ENCODE measurements at regions not wholly inside any gene's neighbourhood (a gene's known extent, or its start where the extent isn't known, plus 50 kb on each side); places are given as distances from the start of the nearest gene placed in this dataset.
"Not testable (repeated sequence)": the region's sequence is repeated elsewhere in the genome, so short reads cannot be mapped to it uniquely, and the experiment has no call there.

DNA sequence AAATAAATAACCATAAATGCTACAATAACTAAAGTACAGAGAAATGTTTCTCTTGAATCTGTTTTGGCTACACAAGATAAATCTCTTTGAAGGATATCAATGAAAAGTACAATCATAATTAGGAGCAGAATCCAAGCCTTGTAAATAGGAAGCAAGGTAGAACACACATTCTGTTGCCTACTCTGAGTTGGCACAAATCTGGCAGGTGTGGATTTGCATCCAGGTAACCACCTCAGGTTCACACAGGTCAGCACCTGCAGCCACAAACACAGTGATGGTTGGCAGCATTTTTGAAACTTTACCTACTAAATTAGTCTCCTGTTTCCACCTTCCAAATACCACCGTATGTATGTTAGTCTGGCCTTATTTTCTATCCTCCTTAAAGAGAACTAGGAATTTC lies 105.3 kb upstream of the PIK3R1 start:
- H3K27ac ChIP-seq (ENCODE audit: low read depth, low read length): no peak overlapping the region

DNA sequence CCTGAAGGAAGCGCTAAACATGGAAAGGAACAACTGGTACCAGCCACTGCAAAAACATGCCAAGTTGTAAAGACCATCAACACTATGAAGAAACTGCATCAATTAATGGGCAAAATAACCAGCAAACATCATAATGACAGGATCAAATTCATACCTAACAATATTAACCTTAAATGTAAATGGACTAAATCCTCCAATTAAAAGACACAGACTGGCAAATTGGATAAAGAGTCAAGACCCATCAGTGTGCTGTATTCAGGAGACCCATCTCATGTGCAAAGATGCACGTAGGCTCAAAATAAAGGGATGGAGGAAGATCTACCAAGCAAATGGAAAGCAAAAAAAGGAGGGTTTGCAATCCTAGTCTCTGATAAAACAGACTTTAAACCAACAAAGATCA lies 111.3 kb upstream of the PIK3R1 start:
- not testable (repeated sequence) for H3K9me3 ChIP-seq (ENCODE audit: insufficient read depth, low read depth, low read length); H4K12ac ChIP-seq (ENCODE audit: low read depth, low read length); H3K4me2 ChIP-seq (ENCODE audit: low read length); H3K18ac ChIP-seq (ENCODE audit: low read length); H3K79me2 ChIP-seq (ENCODE audit: control insufficient read depth, insufficient read depth, low read length, poor library complexity); H2AK5ac ChIP-seq (ENCODE audit: low read length); H4K8ac ChIP-seq (ENCODE audit: low read depth, low read length); H2AFZ ChIP-seq (ENCODE audit: insufficient read depth, low read length, poor library complexity); H3K27me3 ChIP-seq (ENCODE audit: insufficient read depth, low read length); H3K4me3 ChIP-seq (ENCODE audit: low read depth, low read length); H4K91ac ChIP-seq (ENCODE audit: low read depth, low read length); H3K9ac ChIP-seq (ENCODE audit: low read length); H3K23ac ChIP-seq (ENCODE audit: low read length); H2BK12ac ChIP-seq (ENCODE audit: low read length); H2BK5ac ChIP-seq (ENCODE audit: low read depth, low read length, poor library complexity); H3K36me3 ChIP-seq (ENCODE audit: control insufficient read depth in 1 of 2, insufficient read depth in 2 of 2, low read length in 2 of 2); H3K4ac ChIP-seq (ENCODE audit: low read depth, low read length); DNase-seq; H3K4me1 ChIP-seq (ENCODE audit: control insufficient read depth in 1 of 2, insufficient read depth in 2 of 2, low read length in 2 of 2); H3K79me1 ChIP-seq (ENCODE audit: low read length); H3K27ac ChIP-seq (ENCODE audit: low read depth, low read length); H2BK120ac ChIP-seq (ENCODE audit: insufficient read depth, low read length, poor library complexity); H3K14ac ChIP-seq (ENCODE audit: low read length)
- no CpG with 5 or more reads among the region's 2 CpGs for WGBS (ENCODE audit: extremely low coverage, insufficient coverage, insufficient read length)

More for the DNA sequence above, 105.3 kb upstream of the PIK3R1 start:
- Histone ChIP-seq H3K9ac (ENCODE audit: low read length) (no peak overlapping the region), H2BK12ac (ENCODE audit: low read length) (no peak overlapping the region), H3K79me1 (ENCODE audit: low read length) (no peaks in the 10 kb centered on the region), H2AK5ac (ENCODE audit: low read length) (no peak overlapping the region), H2AFZ (ENCODE audit: insufficient read depth, low read length, poor library complexity) (no peak overlapping the region), H3K27me3 (ENCODE audit: insufficient read depth, low read length) (no peaks in the 10 kb centered on the region), H3K18ac (ENCODE audit: low read length) (no peak overlapping the region), H4K8ac (ENCODE audit: low read depth, low read length) (no peak overlapping the region), H3K36me3 (ENCODE audit: control insufficient read depth in 1 of 2, insufficient read depth in 2 of 2, low read length in 2 of 2) (no peaks in the 10 kb centered on the region), H2BK120ac (ENCODE audit: insufficient read depth, low read length, poor library complexity) (no peak overlapping the region), H3K4me3 (ENCODE audit: low read depth, low read length) (no peak overlapping the region), H3K4ac (ENCODE audit: low read depth, low read length) (no peak overlapping the region), H2BK5ac (ENCODE audit: low read depth, low read length, poor library complexity) (no peak overlapping the region), H4K91ac (ENCODE audit: low read depth, low read length) (no peak overlapping the region), H3K9me3 (ENCODE audit: insufficient read depth, low read depth, low read length) (no peaks in the 10 kb centered on the region), H3K4me1 (ENCODE audit: control insufficient read depth in 1 of 2, insufficient read depth in 2 of 2, low read length in 2 of 2) (no peaks in the 10 kb centered on the region), H3K4me2 (ENCODE audit: low read length) (no peak overlapping the region), H3K79me2 (ENCODE audit: control insufficient read depth, insufficient read depth, low read length, poor library complexity) (no peaks in the 10 kb centered on the region), H4K12ac (ENCODE audit: low read depth, low read length) (no peak overlapping the region), H3K14ac (ENCODE audit: low read length) (no peak overlapping the region), H3K23ac (ENCODE audit: low read length) (no peak overlapping the region)
- DNase-seq: no peak
- no CpG with 5 or more reads among the region's 1 CpG for WGBS (ENCODE audit: extremely low coverage, insufficient coverage, insufficient read length)

DNA sequence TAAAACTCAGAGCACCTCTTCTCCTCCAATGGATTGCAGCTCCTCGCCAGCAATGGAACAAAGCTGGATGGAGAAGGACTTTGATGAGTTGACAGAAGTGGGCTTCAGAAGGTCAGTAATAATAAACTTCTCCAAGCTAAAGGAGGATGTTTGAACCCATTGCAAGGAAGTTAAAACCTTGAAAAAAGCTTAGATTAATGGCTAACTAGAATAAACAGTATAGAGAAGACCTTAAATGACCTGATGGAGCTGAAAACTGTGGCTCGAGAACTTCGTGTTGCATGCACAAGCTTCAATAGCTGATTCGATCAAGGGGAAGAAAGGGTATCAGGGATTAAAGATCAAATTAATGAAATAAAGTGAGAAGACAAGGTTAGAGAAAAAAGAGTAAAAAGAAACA lies 112.3 kb upstream of the PIK3R1 start:
- H3K9me3 ChIP-seq (ENCODE audit: insufficient read depth, low read depth, low read length); H2AK5ac ChIP-seq (ENCODE audit: low read length); H4K12ac ChIP-seq (ENCODE audit: low read depth, low read length); H2BK5ac ChIP-seq (ENCODE audit: low read depth, low read length, poor library complexity); H3K79me1 ChIP-seq (ENCODE audit: low read length); H3K79me2 ChIP-seq (ENCODE audit: control insufficient read depth, insufficient read depth, low read length, poor library complexity); H3K4me2 ChIP-seq (ENCODE audit: low read length); DNase-seq; H3K27ac ChIP-seq (ENCODE audit: low read depth, low read length); H3K36me3 ChIP-seq (ENCODE audit: control insufficient read depth in 1 of 2, insufficient read depth in 2 of 2, low read length in 2 of 2); H4K8ac ChIP-seq (ENCODE audit: low read depth, low read length); H2BK12ac ChIP-seq (ENCODE audit: low read length); H3K4ac ChIP-seq (ENCODE audit: low read depth, low read length); H2AFZ ChIP-seq (ENCODE audit: insufficient read depth, low read length, poor library complexity); H3K18ac ChIP-seq (ENCODE audit: low read length); H2BK120ac ChIP-seq (ENCODE audit: insufficient read depth, low read length, poor library complexity); H3K4me3 ChIP-seq (ENCODE audit: low read depth, low read length); H3K9ac ChIP-seq (ENCODE audit: low read length); H3K4me1 ChIP-seq (ENCODE audit: control insufficient read depth in 1 of 2, insufficient read depth in 2 of 2, low read length in 2 of 2); H4K91ac ChIP-seq (ENCODE audit: low read depth, low read length); H3K23ac ChIP-seq (ENCODE audit: low read length); H3K14ac ChIP-seq (ENCODE audit: low read length); H3K27me3 ChIP-seq (ENCODE audit: insufficient read depth, low read length): not testable (repeated sequence)
- WGBS (ENCODE audit: extremely low coverage, insufficient coverage, insufficient read length): no CpG with 5 or more reads among the region's 4 CpGs

DNA sequence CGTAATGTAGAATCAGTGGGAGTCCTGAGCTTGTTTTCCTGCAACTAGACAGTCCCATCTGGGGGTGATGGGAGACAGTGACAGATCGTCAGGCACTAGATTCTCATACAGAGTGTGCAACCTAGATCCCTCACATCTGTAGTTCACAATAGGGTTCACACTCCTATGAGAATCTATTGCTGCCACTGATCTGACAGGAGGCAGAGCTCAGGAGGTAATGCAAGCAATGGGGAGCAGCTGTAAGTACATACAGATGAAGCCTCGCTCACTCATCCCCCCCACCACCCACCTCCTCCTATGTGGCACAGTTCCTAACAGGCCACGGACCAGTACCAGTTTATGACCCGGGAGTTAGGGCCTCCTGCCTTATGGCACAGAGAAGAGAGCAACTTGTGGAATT lies 116.2 kb upstream of the PIK3R1 start:
- Histone ChIP-seq H3K79me2 (ENCODE audit: control insufficient read depth, insufficient read depth, low read length, poor library complexity) (no peaks in the 10 kb centered on the region), H4K12ac (ENCODE audit: low read depth, low read length) (no peak overlapping the region), H2BK12ac (ENCODE audit: low read length) (no peak overlapping the region), H3K14ac (ENCODE audit: low read length) (no peak overlapping the region), H3K27ac (ENCODE audit: low read depth, low read length) (no peak overlapping the region), H3K4me1 (ENCODE audit: control insufficient read depth in 1 of 2, insufficient read depth in 2 of 2, low read length in 2 of 2) (no peaks in the 10 kb centered on the region), H3K36me3 (ENCODE audit: control insufficient read depth in 1 of 2, insufficient read depth in 2 of 2, low read length in 2 of 2) (no peaks in the 10 kb centered on the region), H3K23ac (ENCODE audit: low read length) (no peak overlapping the region), H3K4me2 (ENCODE audit: low read length) (no peak overlapping the region), H3K9ac (ENCODE audit: low read length) (peak overlapping the region; percentile 8), H2AK5ac (ENCODE audit: low read length) (no peak overlapping the region), H4K91ac (ENCODE audit: low read depth, low read length) (no peak overlapping the region), H2BK5ac (ENCODE audit: low read depth, low read length, poor library complexity) (no peak overlapping the region), H2BK120ac (ENCODE audit: insufficient read depth, low read length, poor library complexity) (no peak overlapping the region), H3K9me3 (ENCODE audit: insufficient read depth, low read depth, low read length) (peaks cover 2% of the 10 kb centered on the region), H3K18ac (ENCODE audit: low read length) (no peak overlapping the region), H2AFZ (ENCODE audit: insufficient read depth, low read length, poor library complexity) (no peak overlapping the region), H3K4me3 (ENCODE audit: low read depth, low read length) (no peak overlapping the region), H3K79me1 (ENCODE audit: low read length) (no peaks in the 10 kb centered on the region), H4K8ac (ENCODE audit: low read depth, low read length) (no peak overlapping the region), H3K27me3 (ENCODE audit: insufficient read depth, low read length) (no peaks in the 10 kb centered on the region), H3K4ac (ENCODE audit: low read depth, low read length) (no peak overlapping the region)
- WGBS (ENCODE audit: extremely low coverage, insufficient coverage, insufficient read length): no CpG with 5 or more reads among the region's 5 CpGs
- no peak for DNase-seq
